ENCODE measurements at regions not wholly inside any gene's neighbourhood (a gene's known extent, or its start where the extent isn't known, plus 50 kb on each side); places are given as distances from the start of the nearest gene placed in this dataset.

DNA sequence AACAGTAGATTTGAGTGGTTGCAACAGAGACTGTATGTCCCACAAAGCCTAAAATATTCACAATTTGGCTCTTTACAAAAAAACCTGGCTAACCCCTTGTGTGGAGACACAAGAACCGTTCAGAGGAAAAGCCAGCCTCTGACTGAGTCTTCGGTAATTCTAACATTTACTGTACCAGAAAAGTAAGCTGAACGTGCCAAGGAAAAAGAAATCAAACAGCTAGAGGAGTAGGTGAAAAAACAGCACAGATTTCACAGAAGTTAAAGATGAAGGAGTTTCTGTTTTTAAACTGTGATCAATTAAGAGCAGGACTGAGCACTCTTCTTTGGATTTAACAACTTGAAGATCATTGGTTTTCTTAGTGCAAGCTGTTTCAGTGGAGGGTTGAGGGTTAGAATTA lies 424.7 kb upstream of the KIRREL3 start:
- DNase-seq (ENCODE audit: low read depth), result no peak
- H3K4me3 ChIP-seq (ENCODE audit: control insufficient read depth, low read depth, low read length), result no peak overlapping the region
- TF ChIP-seq, protein P1, sequence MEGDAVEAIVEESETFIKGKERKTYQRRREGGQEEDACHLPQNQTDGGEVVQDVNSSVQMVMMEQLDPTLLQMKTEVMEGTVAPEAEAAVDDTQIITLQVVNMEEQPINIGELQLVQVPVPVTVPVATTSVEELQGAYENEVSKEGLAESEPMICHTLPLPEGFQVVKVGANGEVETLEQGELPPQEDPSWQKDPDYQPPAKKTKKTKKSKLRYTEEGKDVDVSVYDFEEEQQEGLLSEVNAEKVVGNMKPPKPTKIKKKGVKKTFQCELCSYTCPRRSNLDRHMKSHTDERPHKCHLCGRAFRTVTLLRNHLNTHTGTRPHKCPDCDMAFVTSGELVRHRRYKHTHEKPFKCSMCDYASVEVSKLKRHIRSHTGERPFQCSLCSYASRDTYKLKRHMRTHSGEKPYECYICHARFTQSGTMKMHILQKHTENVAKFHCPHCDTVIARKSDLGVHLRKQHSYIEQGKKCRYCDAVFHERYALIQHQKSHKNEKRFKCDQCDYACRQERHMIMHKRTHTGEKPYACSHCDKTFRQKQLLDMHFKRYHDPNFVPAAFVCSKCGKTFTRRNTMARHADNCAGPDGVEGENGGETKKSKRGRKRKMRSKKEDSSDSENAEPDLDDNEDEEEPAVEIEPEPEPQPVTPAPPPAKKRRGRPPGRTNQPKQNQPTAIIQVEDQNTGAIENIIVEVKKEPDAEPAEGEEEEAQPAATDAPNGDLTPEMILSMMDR (IDR thresholded peaks at IDR 0.05; ENCODE audit: control insufficient read depth, insufficient read depth, low read depth, low read length, missing control alignments), result no peak

DNA sequence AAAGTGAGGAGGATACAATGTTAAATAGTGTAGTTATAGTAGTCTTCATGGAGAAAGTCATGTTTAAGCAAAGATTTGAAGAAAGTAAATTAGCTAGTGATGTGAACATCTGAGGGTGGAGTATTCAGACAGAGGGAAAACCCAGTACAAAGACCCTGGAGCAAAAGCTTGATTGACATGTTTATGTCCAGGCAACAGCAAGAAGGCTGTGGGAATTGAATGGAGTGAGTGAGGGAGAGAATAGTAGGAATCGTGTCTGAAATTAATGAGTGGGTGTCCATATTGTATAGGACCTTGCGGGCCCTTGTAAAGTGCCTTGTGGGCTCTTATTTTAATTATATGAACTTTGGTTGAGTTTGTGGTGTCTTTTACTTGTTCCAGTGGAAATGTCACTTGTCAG lies 424.1 kb upstream of the KIRREL3 start:
- DNase-seq (ENCODE audit: low read depth), result no peak
- TF ChIP-seq, protein P1 (IDR thresholded peaks at IDR 0.05; ENCODE audit: control insufficient read depth, insufficient read depth, low read depth, low read length, missing control alignments), result no peak
- H3K4me3 ChIP-seq (ENCODE audit: control insufficient read depth, low read depth, low read length), result no peak overlapping the region

GRCh38 chr11:127420139-127420538 lies 419.6 kb upstream of the KIRREL3 start:
- no peak for DNase-seq (ENCODE audit: low read depth)
- no peak overlapping the region for H3K4me3 ChIP-seq (ENCODE audit: control insufficient read depth, low read depth, low read length)
- TF ChIP-seq, protein P1 (IDR thresholded peaks at IDR 0.05; ENCODE audit: control insufficient read depth, insufficient read depth, low read depth, low read length, missing control alignments), result no peak

GRCh38 chr11:127412722-127413380 lies 412.3 kb upstream of the KIRREL3 start:
- no peak overlapping the region for H3K4me3 ChIP-seq (ENCODE audit: control insufficient read depth, low read depth, low read length)
- TF ChIP-seq, protein P1 (IDR thresholded peaks at IDR 0.05; ENCODE audit: control insufficient read depth, insufficient read depth, low read depth, low read length, missing control alignments), result no peak
- no peak for DNase-seq (ENCODE audit: low read depth)

- TF ChIP-seq, protein P1 (IDR thresholded peaks at IDR 0.05; ENCODE audit: control insufficient read depth, insufficient read depth, low read depth, low read length, missing control alignments), result no peak
- no peak overlapping the region for H3K4me3 ChIP-seq (ENCODE audit: control insufficient read depth, low read depth, low read length)
- DNase-seq (ENCODE audit: low read depth), result no peak
Measured at GRCh38 chr11:127412234-127412633, 411.7 kb upstream of the KIRREL3 start.

- no peak overlapping the region for H3K4me3 ChIP-seq (ENCODE audit: control insufficient read depth, low read depth, low read length)
- TF ChIP-seq, protein P1 (IDR thresholded peaks at IDR 0.05; ENCODE audit: control insufficient read depth, insufficient read depth, low read depth, low read length, missing control alignments), result no peak
- no peak for DNase-seq (ENCODE audit: low read depth)
Measured at GRCh38 chr11:127411283-127411682, 410.7 kb upstream of the KIRREL3 start.

Measured in AG09309 (cell line).